ENCODE measurements at regions not wholly inside any gene's neighbourhood (a gene's known extent, or its start where the extent isn't known, plus 50 kb on each side); places are given as distances from the start of the nearest gene placed in this dataset.

DNA sequence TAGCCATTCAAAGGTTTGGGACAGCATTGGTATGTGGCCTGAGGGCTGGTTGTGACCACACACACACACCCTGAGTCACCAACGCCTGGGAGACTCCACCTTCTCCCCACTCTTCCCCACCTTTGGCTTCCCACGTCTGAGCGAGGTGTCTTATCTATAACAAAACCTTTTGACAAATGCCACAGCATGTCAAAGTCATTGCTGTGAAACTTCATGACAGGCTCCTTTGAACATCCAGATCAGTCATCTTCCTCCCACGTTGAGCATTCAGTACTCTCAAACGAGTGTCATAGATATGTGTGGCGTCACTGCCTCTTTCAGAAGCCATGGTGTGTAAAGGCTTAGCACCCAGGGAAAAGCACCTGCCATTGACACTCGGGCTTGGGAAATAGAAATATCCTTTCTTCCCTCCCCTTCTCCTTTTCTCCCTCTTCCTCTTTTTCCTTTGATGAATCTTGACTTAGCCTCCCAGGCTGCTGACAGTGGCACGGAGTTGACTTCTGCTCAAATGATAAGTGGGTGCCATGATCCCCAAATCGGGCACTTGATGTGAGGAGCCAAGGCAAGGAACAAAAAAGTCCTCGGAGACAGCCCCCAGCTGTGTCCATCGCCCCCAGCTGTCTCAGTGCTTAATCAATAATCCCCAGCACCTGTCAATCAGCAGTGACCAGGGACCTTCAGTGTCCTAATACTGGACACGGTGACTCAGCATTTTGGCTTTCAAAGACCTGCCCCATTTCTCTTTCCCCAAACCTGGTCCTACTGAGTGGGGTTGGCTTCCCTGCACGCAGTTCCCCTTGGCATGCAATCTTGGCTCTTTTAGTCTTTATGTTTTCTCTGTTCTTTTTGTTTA is 114.8 kb downstream of the FGF18 start:
- no peak overlapping the region for H3K4me3 ChIP-seq
- DNase-seq (ENCODE audit: low spot score) = no peak
- TF ChIP-seq, protein P1, sequence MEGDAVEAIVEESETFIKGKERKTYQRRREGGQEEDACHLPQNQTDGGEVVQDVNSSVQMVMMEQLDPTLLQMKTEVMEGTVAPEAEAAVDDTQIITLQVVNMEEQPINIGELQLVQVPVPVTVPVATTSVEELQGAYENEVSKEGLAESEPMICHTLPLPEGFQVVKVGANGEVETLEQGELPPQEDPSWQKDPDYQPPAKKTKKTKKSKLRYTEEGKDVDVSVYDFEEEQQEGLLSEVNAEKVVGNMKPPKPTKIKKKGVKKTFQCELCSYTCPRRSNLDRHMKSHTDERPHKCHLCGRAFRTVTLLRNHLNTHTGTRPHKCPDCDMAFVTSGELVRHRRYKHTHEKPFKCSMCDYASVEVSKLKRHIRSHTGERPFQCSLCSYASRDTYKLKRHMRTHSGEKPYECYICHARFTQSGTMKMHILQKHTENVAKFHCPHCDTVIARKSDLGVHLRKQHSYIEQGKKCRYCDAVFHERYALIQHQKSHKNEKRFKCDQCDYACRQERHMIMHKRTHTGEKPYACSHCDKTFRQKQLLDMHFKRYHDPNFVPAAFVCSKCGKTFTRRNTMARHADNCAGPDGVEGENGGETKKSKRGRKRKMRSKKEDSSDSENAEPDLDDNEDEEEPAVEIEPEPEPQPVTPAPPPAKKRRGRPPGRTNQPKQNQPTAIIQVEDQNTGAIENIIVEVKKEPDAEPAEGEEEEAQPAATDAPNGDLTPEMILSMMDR (IDR thresholded peaks at IDR 0.05) = no peak
- H3K27ac ChIP-seq = no peak overlapping the region

DNA sequence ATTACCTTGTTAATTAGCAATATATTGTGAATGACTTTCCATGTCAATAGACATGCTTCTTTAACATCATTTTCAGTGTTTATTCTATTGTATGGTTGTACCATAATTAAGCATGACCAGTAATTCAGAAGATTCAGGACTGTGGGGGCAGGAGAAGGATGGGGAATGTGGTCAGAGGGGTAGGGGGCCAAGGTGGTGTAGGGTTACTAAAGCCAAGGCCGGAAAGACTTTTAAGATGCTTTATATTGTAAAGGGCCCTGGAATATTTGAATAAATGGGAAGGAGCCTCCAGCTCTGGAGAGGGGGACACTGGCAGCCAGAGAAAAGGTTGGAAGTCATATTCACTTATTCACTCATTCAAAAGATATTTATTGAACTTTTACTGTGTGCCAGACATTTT is 115.7 kb downstream of the FGF18 start:
- no peak for DNase-seq (ENCODE audit: low spot score)
- H3K27ac ChIP-seq = no peak overlapping the region
- no peak overlapping the region for H3K4me3 ChIP-seq
- TF ChIP-seq, protein P1 (IDR thresholded peaks at IDR 0.05) = no peak

DNA sequence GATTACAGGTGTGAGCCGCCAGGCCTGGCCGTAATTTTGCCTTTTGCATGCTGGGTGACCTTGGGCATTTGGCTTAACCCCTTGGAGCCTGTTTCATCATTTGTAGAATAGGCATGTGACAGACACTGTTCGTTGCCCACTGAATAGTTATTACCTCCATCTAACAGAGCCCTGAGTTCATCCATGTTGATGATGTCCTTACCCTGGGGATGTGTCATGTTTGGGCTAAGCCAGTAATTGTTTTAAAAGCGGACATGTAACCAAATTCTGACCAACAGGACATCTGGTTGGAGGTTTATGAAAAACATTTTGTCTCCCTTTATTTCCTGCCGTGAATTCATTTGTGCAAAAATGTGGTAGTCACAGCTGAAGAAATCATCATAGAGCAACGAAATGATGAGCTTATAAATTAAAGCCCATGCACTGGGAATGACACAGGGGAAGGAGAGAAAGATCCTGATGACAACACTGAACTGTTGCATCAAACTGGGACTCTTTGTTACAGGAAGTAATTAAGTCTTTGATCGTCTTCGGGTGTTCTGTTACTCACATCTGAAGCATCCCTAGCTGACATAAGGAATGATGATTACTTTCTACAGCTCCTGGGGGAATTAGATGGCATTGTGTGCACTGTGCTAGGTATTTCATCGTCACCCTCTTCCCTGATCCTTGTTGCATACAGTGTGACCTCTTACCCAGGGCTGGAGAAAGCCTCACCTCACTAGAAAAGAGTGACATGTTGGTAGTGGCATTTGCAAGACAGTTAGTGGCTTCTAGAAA is 117.8 kb downstream of the FGF18 start:
- DNase-seq (ENCODE audit: low spot score) = no peak
- no peak overlapping the region for H3K27ac ChIP-seq
- TF ChIP-seq, protein P1 (IDR thresholded peaks at IDR 0.05) = no peak
- H3K4me3 ChIP-seq = no peak overlapping the region

GRCh38 chr5:171537923-171538537 is 118.6 kb downstream of the FGF18 start:
- TF ChIP-seq, protein P1 (IDR thresholded peaks at IDR 0.05) = no peak
- H3K27ac ChIP-seq = no peak overlapping the region
- H3K4me3 ChIP-seq = no peak overlapping the region
- DNase-seq (ENCODE audit: low spot score) = no peak

GRCh38 chr5:171538681-171539080 is 119.2 kb downstream of the FGF18 start:
- DNase-seq (ENCODE audit: low spot score) = no peak
- TF ChIP-seq, protein P1 (IDR thresholded peaks at IDR 0.05) = no peak
- Histone ChIP-seq H3K27ac (no peak overlapping the region), H3K4me3 (no peak overlapping the region)

DNA sequence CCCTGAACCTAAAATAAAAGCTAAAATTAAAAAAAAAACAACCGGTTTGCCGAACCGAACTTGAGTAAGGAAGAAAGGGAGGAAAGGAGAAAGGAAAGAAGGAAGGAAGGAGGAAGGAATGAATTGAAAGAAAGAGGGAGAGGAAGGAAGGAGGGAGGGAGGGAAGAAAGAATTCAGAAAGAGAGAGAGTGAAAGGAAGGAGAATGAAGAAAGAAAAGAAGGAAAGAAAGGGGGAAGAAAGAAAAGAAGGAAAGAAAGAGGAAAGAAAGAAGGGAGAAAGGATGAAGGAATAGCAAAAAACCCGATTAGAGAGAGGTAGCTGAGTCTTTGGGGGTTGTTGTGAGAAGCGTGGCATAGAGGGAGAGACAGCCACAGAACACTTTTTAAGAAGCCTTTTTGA is 121.4 kb downstream of the FGF18 start:
- no peak for DNase-seq (ENCODE audit: low spot score)
- TF ChIP-seq, protein P1 (IDR thresholded peaks at IDR 0.05) = no peak
- Histone ChIP-seq H3K4me3 (no peak overlapping the region), H3K27ac (no peak overlapping the region)

All from coronary artery (tissue), 2 donors.